GM21737 (cell line): ENCODE measurements at regions not wholly inside any gene's neighbourhood (a gene's known extent, or its start where the extent isn't known, plus 50 kb on each side); places are given as distances from the start of the nearest gene placed in this dataset.
"Not testable (repeated sequence)": the region's sequence is repeated elsewhere in the genome, so short reads cannot be mapped to it uniquely, and the experiment has no call there.

ENCODE experiments used
- ATAC-seq: cut with Tn5 transposase; IDR thresholded peaks from one replicate; pipeline ENCODE4 v1.9.1; 2021; ENCODE audit warnings: mild to moderate bottlenecking, moderate library complexity; ENCODE audit not compliant: unreplicated experiment

GRCh38 chr10:63836666-63837442, 315.7 kb downstream of the REEP3 start:
- no peak for ATAC-seq

GRCh38 chr10:63841761-63842160, 320.6 kb downstream of the REEP3 start:
- no peak for ATAC-seq

DNA sequence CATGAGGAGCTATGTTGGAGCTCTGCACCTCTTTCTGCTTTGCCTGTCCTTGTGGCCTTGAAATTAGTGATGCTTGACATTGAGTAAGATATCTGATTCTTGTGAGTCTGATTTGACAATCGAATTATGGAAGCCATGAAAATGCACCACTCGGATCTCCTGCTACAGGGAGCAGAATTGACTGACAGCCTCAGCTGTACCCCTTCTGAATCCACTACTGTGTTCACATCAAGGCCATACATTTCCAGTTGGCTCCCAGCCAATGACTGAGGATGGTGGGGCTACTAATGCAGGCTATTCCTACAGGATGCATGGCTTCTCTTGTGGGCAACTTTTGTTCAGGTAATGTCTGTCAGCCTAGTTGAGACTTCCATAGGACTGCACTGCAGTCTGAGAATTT, 321.9 kb downstream of the REEP3 start:
- no peak for ATAC-seq

- ATAC-seq, result not testable (repeated sequence)
These were observed 327.7 kb downstream of the REEP3 start for GRCh38 chr10:63848871-63849270.

- no peak for ATAC-seq
These were observed 341.7 kb downstream of the REEP3 start for GRCh38 chr10:63862860-63863259.

GRCh38 chr10:63865210-63865609, 344.0 kb downstream of the REEP3 start:
- ATAC-seq, result no peak

DNA sequence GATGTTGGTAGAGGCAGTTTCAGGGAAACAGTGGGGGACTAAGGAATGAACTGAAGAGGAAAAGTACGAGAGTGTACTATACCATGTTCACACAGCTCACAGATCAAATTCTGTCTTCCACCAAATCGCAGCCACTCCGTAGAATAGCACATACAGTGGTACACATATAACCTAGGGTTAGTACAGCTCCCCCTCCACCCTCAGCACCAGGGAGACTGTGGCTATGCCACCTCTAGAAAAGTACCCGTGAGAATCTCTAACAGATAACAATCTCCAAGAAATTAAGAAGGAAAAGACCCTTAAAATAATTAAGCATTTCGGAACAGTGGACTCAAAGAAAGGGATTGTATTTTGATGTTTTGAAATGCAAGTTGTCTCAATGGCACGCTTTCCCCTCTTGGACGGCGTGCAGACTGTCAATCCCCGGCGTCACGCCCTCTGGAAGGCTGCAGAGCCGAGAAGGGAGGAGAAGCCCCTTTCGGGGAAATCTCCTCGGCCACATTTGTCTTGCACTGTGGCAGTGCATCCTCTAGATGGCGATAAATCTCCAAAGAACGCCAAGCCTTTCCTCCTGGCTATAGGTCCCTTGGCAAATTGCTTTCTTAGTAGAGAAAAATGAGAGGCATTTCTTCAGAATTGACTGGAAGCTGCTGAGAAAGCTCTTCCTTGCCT, 345.0 kb downstream of the REEP3 start:
- peak; percentile 79 for ATAC-seq

GRCh38 chr10:63866747-63867140, 345.5 kb downstream of the REEP3 start:
- ATAC-seq, result no peak

GRCh38 chr10:63878428-63878827, 357.2 kb downstream of the REEP3 start:
- no peak for ATAC-seq

- no peak for ATAC-seq
These were observed 362.7 kb downstream of the REEP3 start for GRCh38 chr10:63883861-63884260.

GRCh38 chr10:63884426-63884825, 363.2 kb downstream of the REEP3 start:
- no peak for ATAC-seq

DNA sequence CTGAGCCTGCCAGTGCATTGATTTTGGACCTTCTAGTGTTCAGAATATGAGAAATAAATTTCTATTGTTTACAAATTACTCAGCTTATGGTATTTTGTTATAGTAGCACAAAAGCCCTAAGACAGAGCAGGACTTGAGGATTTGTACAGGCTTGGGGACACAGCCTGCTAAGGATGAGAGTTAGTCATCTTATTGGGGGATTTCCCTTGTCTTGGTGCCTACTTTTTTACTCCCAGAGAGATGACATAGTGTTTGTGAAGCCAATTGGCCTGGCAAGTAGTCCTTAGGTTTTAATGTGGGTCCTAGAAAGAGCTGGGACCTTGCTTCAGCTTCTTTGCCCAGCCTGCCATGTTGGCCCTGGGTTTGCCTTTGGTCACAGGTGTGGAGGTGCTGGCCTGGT, 364.0 kb downstream of the REEP3 start:
- no peak for ATAC-seq

GRCh38 chr10:63886281-63887022, 365.3 kb downstream of the REEP3 start:
- no peak for ATAC-seq

DNA sequence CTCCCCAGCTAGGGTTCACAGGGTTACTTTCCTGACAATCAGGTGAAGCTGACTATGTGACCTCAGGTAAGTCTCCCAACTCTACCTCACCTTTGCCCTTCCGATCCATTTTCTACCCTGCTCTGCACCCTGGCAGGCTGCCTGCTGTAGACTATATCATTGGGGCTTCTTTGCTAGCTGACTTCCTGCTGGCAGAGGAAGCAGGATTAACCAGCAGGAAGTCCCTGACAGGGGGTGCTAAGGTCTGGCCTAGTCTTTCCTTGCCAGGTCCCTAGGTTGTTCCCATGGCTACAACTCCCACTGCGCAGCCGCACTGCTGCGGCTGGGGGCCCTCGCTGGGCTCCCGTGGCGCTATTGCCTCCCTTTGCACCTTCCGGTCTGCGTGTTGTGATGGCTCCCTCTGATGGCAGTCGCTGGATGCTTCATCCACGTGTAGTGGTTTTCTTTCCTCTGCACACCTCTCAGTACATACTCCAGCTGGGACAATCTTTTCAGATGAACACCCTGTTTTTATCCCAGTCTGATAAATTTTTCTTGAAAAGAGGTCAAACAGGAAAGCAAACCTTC, 365.9 kb downstream of the REEP3 start:
- no peak for ATAC-seq

- ATAC-seq, result no peak
These were observed 366.6 kb downstream of the REEP3 start for GRCh38 chr10:63887600-63888370.

GRCh38 chr10:63889803-63890202, 368.6 kb downstream of the REEP3 start:
- ATAC-seq, result no peak

GRCh38 chr10:63896992-63897391, 375.8 kb downstream of the REEP3 start:
- no peak for ATAC-seq

DNA sequence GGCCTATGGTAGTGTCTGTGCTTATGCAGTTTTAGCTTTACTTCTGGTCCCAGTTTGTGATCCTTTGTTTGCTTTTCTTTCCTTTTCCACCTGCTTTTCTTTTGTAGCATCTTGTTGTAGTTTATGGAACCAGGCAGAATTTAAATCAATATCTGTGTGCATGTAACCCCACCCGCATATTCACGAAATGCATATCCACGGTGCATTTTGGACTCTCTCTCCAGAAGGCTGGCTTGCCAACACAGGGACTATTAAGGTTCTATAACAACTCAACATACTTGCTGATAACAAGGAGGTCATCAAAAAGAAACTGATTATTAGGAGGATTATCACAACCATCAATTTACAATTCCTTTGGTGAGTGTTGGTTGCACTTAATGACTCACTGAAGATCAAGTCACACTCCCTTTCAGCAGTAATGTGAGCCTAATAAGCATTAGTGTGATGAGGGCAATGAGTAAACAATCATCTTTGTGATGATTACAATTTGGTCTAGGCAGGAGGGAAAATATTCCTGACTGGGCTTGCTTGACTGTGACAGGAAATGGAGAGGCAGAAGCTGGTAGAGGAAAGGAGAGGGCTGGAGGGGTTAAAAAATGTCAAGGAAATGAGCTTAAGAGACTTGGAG, 378.6 kb downstream of the REEP3 start:
- ATAC-seq, result no peak

DNA sequence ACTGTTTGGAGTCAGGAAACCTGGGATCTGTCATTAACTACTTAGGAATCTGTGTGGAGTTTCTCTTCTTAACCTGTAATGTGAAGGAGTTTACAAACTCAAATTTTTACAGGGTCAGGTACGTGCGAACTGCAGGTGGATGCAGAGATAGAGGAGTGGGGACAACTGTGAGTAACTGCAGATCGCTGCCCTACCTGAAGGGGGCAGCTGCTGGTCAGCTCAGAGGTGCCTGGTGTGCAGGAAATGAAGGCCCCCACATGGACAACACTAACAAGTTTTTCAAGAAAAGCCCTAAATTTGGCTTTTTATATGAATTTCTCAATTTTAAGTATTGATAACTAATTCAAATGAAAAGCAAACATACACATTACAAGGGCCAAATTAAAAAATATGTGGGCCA, 380.0 kb downstream of the REEP3 start:
- no peak for ATAC-seq

DNA sequence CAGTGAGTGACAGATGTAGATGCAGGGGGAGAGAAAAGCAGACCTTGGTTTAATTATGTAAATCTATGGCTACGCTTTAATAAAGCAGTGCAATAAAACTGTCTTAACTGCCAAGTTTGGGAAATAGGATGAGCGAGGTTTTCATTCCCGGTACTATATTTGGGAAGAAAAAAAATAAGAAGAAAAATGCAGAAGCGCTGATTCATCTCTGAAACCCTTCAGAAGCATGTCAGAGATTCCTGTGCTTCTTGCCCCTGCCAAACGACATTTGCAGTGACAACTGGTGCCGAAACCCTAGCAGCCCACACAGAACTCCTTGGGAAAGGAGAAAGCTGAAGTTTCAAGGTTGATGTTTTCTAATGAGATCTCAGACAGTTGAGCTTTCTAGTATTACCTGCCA, 380.7 kb downstream of the REEP3 start:
- ATAC-seq, result no peak
